Panc1 (cell line): ENCODE measurements at regions not wholly inside any gene's neighbourhood (a gene's known extent, or its start where the extent isn't known, plus 50 kb on each side); places are given as distances from the start of the nearest gene placed in this dataset.
A peak's percentile ranks its signal among the peaks of the same experiment; 100 is the strongest.
"Not testable (repeated sequence)": the region's sequence is repeated elsewhere in the genome, so short reads cannot be mapped to it uniquely, and the experiment has no call there.

Experiments used
- ATAC-seq: fragments of 200-7000 bp; cut with Tn5 transposase; 2 replicates; pipeline ENCODE4 v1.9.1; 2020; ENCODE audit warnings: mild to moderate bottlenecking, moderate library complexity
- BruUV-seq: library from RNA; stranded (reverse); fragments of 400-500 nt; replicated peaks from 2 replicates; lab custom pipeline; 2021; lab: Mats Ljungman, UMichigan
- CTCF ChIA-PET: fragments of 300-600 bp; sonication (Branson Sonifier 250); formaldehyde crosslinking; loops from one replicate; lab custom pipeline; 2022; ENCODE audit warnings: antibody characterized with exemption; lab: Charles Lee
- POLR2A ChIA-PET: fragments of 300-600 bp; sonication (Branson Sonifier 250); formaldehyde crosslinking; loops from one replicate; lab custom pipeline; 2022; ENCODE audit warnings: antibody characterized with exemption; lab: Charles Lee
- DNase-seq: peaks from one replicate; pipeline ENCODE4 v3.0.0-alpha.2; 2010; ENCODE audit warnings: low read depth, low spot score
- H3K27ac ChIP-seq: 2 replicates; pipeline ENCODE4 v1.5.1; 2011; ENCODE audit warnings: mild to moderate bottlenecking, low read length, inconsistent platforms
- H3K27me3 ChIP-seq: fragments of 200-500 bp; sonication (Bioruptor generic); 2 replicates; pipeline ENCODE4 v1.6.0; 2014; ENCODE audit warnings: low read length, inconsistent platforms; ENCODE audit not compliant: control insufficient read depth, insufficient read depth
- H3K36me3 ChIP-seq: fragments of 200-500 bp; sonication (Bioruptor generic); 2 replicates; pipeline ENCODE4 v1.5.1; 2014; ENCODE audit warnings: inconsistent platforms, mild to moderate bottlenecking, low read length, moderate library complexity; ENCODE audit not compliant: control insufficient read depth, insufficient read depth
- H3K4me1 ChIP-seq: 2 replicates; pipeline ENCODE4 v1.5.1; 2011; ENCODE audit warnings: inconsistent platforms, mild to moderate bottlenecking, low read length, moderate library complexity; ENCODE audit not compliant: control insufficient read depth, insufficient read depth
- H3K4me3 ChIP-seq, 2 experiments: 2 replicates each; pipeline ENCODE4 v1.5.1; 2011 to 2012; ENCODE audit warnings: low read depth in 2 of 2, low read length in 2 of 2, mild to moderate bottlenecking in 2 of 2, inconsistent platforms in 1 of 2, moderate library complexity in 1 of 2
- H3K9me3 ChIP-seq: fragments of 200-500 bp; sonication (Bioruptor generic); 2 replicates; pipeline ENCODE4 v1.5.1; 2014; ENCODE audit warnings: low read depth, mild to moderate bottlenecking, inconsistent platforms, low read length, moderate library complexity; ENCODE audit not compliant: control insufficient read depth, insufficient read depth
- in situ Hi-C: cut with HindIII; loops from 2 replicates; pipeline ENCODE4 v1.10.0; 2016; ENCODE audit warnings: low sequenced_read_pairs, low pct_unique_long_range_greater_than_20kb
- intact Hi-C: fragments of 100-400 bp; cut with micrococcal nuclease; formaldehyde crosslinking; loops from one replicate; pipeline ENCODE4 v1.10.0; 2022; ENCODE audit not compliant: unreplicated experiment

- H3K9me3 ChIP-seq, DNase-seq, H3K4me1 ChIP-seq, H3K27me3 ChIP-seq, POLR2A ChIA-PET, H3K4me3 ChIP-seq, ATAC-seq, BruUV-seq, intact Hi-C loops, in situ Hi-C loops, H3K27ac ChIP-seq, CTCF ChIA-PET, H3K36me3 ChIP-seq: not testable (repeated sequence)
Measured at GRCh38 chr7:66477822-66478397, 150.8 kb upstream of the KCTD7 start.

- intact Hi-C loops, H3K4me3 ChIP-seq, ATAC-seq, BruUV-seq, CTCF ChIA-PET, H3K27ac ChIP-seq, in situ Hi-C loops, H3K27me3 ChIP-seq, H3K36me3 ChIP-seq, H3K4me1 ChIP-seq, H3K9me3 ChIP-seq, DNase-seq, POLR2A ChIA-PET: not testable (repeated sequence)
Measured at GRCh38 chr7:66481229-66481628, 147.5 kb upstream of the KCTD7 start.

GRCh38 chr7:66489065-66489464 lies 139.6 kb upstream of the KCTD7 start:
- H3K4me3 ChIP-seq, DNase-seq, ATAC-seq, H3K9me3 ChIP-seq, H3K27me3 ChIP-seq, in situ Hi-C loops, BruUV-seq, intact Hi-C loops, H3K27ac ChIP-seq, POLR2A ChIA-PET, H3K36me3 ChIP-seq, CTCF ChIA-PET, H3K4me1 ChIP-seq: not testable (repeated sequence)

GRCh38 chr7:66489741-66490140 lies 138.9 kb upstream of the KCTD7 start:
- in situ Hi-C loops, H3K36me3 ChIP-seq, CTCF ChIA-PET, H3K4me3 ChIP-seq, H3K4me1 ChIP-seq, POLR2A ChIA-PET, H3K9me3 ChIP-seq, H3K27me3 ChIP-seq, BruUV-seq, DNase-seq, intact Hi-C loops, ATAC-seq, H3K27ac ChIP-seq: not testable (repeated sequence)

- intact Hi-C loops, DNase-seq, H3K36me3 ChIP-seq, H3K27ac ChIP-seq, POLR2A ChIA-PET, H3K9me3 ChIP-seq, H3K27me3 ChIP-seq, H3K4me3 ChIP-seq, H3K4me1 ChIP-seq, ATAC-seq, CTCF ChIA-PET, in situ Hi-C loops, BruUV-seq: not testable (repeated sequence)
Measured at GRCh38 chr7:66490979-66491378, 137.7 kb upstream of the KCTD7 start.

- H3K36me3 ChIP-seq, intact Hi-C loops, in situ Hi-C loops, H3K4me1 ChIP-seq, H3K27me3 ChIP-seq, H3K9me3 ChIP-seq, DNase-seq, BruUV-seq, POLR2A ChIA-PET, ATAC-seq, CTCF ChIA-PET: not testable (repeated sequence)
- Histone ChIP-seq H3K27ac (peak overlapping the region; percentile 95), H3K4me3 (peak overlapping the region; percentile 64 to 83)
Measured at GRCh38 chr7:66492405-66492804, 136.3 kb upstream of the KCTD7 start.
